ENCODE measurements at regions not wholly inside any gene's neighbourhood (a gene's known extent, or its start where the extent isn't known, plus 50 kb on each side); places are given as distances from the start of the nearest gene placed in this dataset.

- TF ChIP-seq CTCF (IDR thresholded peaks at IDR 0.05; ENCODE audit: low read depth, low read length), result no peak
- TF ChIP-seq MAX (IDR thresholded peaks at IDR 0.05; ENCODE audit: low read depth, low read length), result no peak
Measured at GRCh38 chr15:81897057-81897677, 148.7 kb downstream of the MEX3B start.

All from NB4 (cell line).